AG04449 (cell line): ENCODE measurements at regions not wholly inside any gene's neighbourhood (a gene's known extent, or its start where the extent isn't known, plus 50 kb on each side); places are given as distances from the start of the nearest gene placed in this dataset.

Experiments
- CTCF ChIA-PET: fragments of 350-600 bp; formaldehyde crosslinking; extraction: SDS; loops from one replicate; lab custom pipeline; 2021; ENCODE audit warnings: antibody characterized with exemption; lab: Yijun Ruan, JAX
- POLR2A ChIA-PET: fragments of 400-600, 350-600 bp; formaldehyde crosslinking; extraction: SDS; loops from one replicate; lab custom pipeline; 2020; ENCODE audit warnings: antibody characterized with exemption, inconsistent platforms; lab: Yijun Ruan, JAX
- DNase-seq: peaks from one replicate; pipeline ENCODE4 v3.0.0-alpha.2; 2010; ENCODE audit warnings: low read depth, low spot score
- H3K4me3 ChIP-seq: 2 replicates; pipeline ENCODE4 v1.5.1; 2011; ENCODE audit warnings: low read depth, mild to moderate bottlenecking, control low read depth, low read length
- TF ChIP-seq, protein P1 (sequence below): IDR thresholded peaks from one replicate; pipeline ENCODE4 v1.5.1; 2011; ENCODE audit warnings: mild to moderate bottlenecking, moderate library complexity, low read length, control low read depth, inconsistent platforms; ENCODE audit not compliant: insufficient read depth; ENCODE audit errors: missing control alignments

- ChIA-PET CTCF (no interaction called here), POLR2A (no interaction called here)
- TF ChIP-seq, protein P1, sequence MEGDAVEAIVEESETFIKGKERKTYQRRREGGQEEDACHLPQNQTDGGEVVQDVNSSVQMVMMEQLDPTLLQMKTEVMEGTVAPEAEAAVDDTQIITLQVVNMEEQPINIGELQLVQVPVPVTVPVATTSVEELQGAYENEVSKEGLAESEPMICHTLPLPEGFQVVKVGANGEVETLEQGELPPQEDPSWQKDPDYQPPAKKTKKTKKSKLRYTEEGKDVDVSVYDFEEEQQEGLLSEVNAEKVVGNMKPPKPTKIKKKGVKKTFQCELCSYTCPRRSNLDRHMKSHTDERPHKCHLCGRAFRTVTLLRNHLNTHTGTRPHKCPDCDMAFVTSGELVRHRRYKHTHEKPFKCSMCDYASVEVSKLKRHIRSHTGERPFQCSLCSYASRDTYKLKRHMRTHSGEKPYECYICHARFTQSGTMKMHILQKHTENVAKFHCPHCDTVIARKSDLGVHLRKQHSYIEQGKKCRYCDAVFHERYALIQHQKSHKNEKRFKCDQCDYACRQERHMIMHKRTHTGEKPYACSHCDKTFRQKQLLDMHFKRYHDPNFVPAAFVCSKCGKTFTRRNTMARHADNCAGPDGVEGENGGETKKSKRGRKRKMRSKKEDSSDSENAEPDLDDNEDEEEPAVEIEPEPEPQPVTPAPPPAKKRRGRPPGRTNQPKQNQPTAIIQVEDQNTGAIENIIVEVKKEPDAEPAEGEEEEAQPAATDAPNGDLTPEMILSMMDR = no peak
- no peak for DNase-seq
- H3K4me3 ChIP-seq = no peak overlapping the region
Measured at GRCh38 chr3:28590860-28591259, 242.2 kb upstream of the AZI2 start.

DNA sequence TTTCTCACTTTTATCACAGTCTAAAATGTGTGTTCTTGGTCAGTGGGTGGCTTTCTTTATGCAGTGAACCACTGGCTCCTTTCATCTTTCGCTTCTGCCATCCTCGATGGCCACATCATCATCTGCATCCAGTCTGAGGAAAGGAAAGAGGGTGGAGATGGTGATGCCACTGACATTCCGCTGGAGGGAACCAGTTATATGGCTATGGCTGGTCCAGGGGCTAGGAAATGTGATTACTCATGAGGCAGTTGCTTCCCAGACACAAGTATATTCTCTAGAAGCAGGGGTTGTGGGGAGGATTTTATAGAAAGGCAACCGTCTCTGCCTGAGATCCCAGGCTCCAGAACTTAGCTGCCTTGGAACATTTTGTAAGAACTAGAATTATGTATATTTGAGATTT, 246.7 kb upstream of the AZI2 start:
- no peak for DNase-seq
- no peak overlapping the region for H3K4me3 ChIP-seq
- CTCF ChIA-PET = no interaction called here
- POLR2A ChIA-PET = interaction anchor here (0.6 kb wide), 1 partner anchor 124 kb away, joined by 3 read pairs; no protein-coding TSS in a partner anchor
- TF ChIP-seq, protein P1 = no peak

DNA sequence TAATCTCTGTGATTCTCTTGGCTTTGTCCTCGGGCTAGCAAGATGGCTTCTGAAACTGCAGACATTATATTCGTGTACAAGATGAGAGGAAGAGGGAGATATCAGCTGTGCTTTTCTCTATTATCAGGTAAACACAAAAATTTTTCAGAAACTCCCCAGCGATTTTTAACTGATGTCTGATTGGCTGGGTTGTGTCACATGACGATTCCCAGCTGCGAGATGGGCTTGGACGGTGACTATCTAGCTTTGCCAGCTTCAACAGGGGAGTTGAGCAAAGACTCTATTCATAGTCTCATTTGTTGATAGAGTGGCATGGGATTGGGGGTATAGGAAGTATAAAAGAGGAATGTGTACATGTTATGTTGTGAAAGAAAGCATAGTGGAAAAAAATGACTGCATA, 248.8 kb upstream of the AZI2 start:
- no peak overlapping the region for H3K4me3 ChIP-seq
- TF ChIP-seq, protein P1 = no peak
- no peak for DNase-seq
- ChIA-PET CTCF (no interaction called here), POLR2A (no interaction called here)

DNA sequence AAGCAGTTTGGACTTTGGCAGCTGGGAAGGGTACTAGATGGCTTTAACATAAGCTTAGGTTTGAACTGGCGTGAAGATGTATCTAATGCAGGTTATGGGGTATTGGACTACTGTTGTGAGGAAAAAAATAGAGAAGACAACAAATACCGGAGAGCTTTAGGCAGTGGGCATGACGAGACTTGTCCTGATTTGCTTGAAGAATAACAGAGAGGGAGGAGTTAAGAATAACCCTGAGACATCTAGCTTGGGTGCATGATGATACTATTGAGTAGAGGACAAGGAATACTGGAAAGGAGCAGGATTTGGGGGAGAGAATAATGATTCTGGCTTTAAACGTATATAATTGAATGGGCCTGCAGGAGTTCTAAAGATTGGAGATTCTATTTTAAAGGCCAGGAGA, 249.5 kb upstream of the AZI2 start:
- POLR2A ChIA-PET = no interaction called here
- no peak overlapping the region for H3K4me3 ChIP-seq
- TF ChIP-seq, protein P1 = no peak
- DNase-seq = no peak
- CTCF ChIA-PET = no interaction called here

DNA sequence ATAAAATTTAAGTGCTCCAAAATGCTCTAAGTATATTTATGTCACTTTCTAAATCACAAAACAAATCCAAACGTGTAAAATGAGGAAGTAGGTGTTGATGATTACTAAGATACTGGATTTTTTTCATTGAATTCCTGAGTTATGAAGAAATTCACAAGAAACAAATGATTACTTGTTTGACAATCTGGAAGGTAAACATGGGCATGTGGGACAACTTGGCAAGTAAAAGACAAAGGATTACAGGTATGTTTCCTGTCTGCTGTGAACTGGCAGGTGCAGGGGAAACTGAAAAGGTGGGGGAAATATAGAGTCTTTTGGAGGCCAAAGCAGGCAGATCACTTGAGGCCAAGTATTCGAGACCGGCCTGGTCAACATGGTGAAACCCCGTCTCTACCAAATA, 252.7 kb upstream of the AZI2 start:
- CTCF ChIA-PET = no interaction called here
- POLR2A ChIA-PET = no interaction called here
- no peak overlapping the region for H3K4me3 ChIP-seq
- TF ChIP-seq, protein P1 = no peak
- DNase-seq = no peak

DNA sequence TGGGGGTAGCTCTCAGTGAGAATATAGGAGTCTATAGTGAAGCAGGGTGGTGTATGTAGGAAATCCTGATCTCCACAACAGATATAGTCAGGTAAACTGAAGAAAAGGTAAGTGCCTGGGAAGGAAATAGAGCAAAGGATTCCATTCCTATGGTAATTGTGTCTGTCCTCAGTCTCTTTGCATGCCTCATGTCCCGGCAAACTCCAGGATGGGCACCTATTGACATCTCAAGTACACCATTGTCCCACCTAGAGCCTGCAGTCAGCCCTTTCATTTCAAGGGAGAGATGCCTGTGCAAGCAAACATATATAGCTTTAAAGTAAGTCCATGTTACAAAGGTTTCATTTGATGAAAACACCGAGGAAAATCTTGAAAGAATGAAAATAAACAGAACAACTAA, 257.7 kb upstream of the AZI2 start:
- no peak for DNase-seq
- POLR2A ChIA-PET = no interaction called here
- H3K4me3 ChIP-seq = no peak overlapping the region
- CTCF ChIA-PET = no interaction called here
- TF ChIP-seq, protein P1 = no peak
